Ascending aorta (tissue), 2 donors: ENCODE measurements at regions not wholly inside any gene's neighbourhood (a gene's known extent, or its start where the extent isn't known, plus 50 kb on each side); places are given as distances from the start of the nearest gene placed in this dataset.

Experiments
- DNase-seq, 2 donors: peaks; one replicate each; pipeline ENCODE4 v3.0.0-alpha.2; 2019; ENCODE audit warnings: low spot score in 2 of 2
- H3K27ac ChIP-seq, 2 donors: fragments of 200-600 bp; sonication (generic); one replicate each; pipeline ENCODE4 v1.5.1; 2016 to 2017; ENCODE audit warnings: mild to moderate bottlenecking in 1 of 2
- H3K27me3 ChIP-seq: fragments of 200-600 bp; sonication (generic); one replicate; pipeline ENCODE4 v1.5.1; 2017
- H3K36me3 ChIP-seq, 2 donors: fragments of 200-600 bp; sonication (generic); one replicate each; pipeline ENCODE4 v1.5.1; 2016
- H3K4me1 ChIP-seq, 2 donors: fragments of 200-600 bp; sonication (generic); one replicate each; pipeline ENCODE4 v1.5.1; 2016 to 2017; ENCODE audit warnings: mild to moderate bottlenecking in 1 of 2
- H3K4me3 ChIP-seq, 2 donors: fragments of 200-600 bp; sonication (generic); one replicate each; pipeline ENCODE4 v1.5.1; 2016 to 2017; ENCODE audit warnings: mild to moderate bottlenecking in 1 of 2
- H3K9me3 ChIP-seq, 2 donors: fragments of 200-600 bp; sonication (generic); one replicate each; pipeline ENCODE4 v1.5.1; 2016
- CTCF ChIP-seq, 3 experiments: fragments of 200-600 bp in 2 of 3; fragments of 450-650 bp in 1 of 3; sonication (generic) in 2 of 3; IDR thresholded peaks; one replicate each; pipeline ENCODE4 v1.5.1; 2016 to 2019; ENCODE audit warnings: antibody characterized with exemption in 3 of 3, mild to moderate bottlenecking in 1 of 3, moderate library complexity in 1 of 3
- intact Hi-C: fragments of 100-400 bp; cut with DNase I; formaldehyde crosslinking; loops from one replicate; pipeline ENCODE4 v1.15.1; 2023

GRCh38 chr10:61192042-61192441 is 248.1 kb upstream of the RHOBTB1 start:
- no peak overlapping the region for H3K27ac ChIP-seq
- H3K4me3 ChIP-seq = no peak overlapping the region
- H3K9me3 ChIP-seq = no peaks in the 10 kb centered on the region
- H3K36me3 ChIP-seq = no peaks in the 10 kb centered on the region
- intact Hi-C loops = loop anchor here (5.0 kb wide), 1 partner anchor 55 kb away; no protein-coding TSS in a partner anchor
- H3K27me3 ChIP-seq = no peaks in the 10 kb centered on the region
- no peak for DNase-seq
- peaks cover 0 to under 1% of the 10 kb centered on the region in 2 donors for H3K4me1 ChIP-seq
- no peak for TF ChIP-seq CTCF (IDR thresholded peaks at IDR 0.05)

GRCh38 chr10:61189912-61190311 is 245.9 kb upstream of the RHOBTB1 start:
- Histone ChIP-seq H3K4me3 (no peak overlapping the region), H3K27me3 (no peaks in the 10 kb centered on the region), H3K27ac (no peak overlapping the region), H3K9me3 (no peaks in the 10 kb centered on the region), H3K36me3 (no peaks in the 10 kb centered on the region), H3K4me1 (no peaks in the 10 kb centered on the region)
- intact Hi-C loops = loop anchor here (5.0 to 10.0 kb wide), 2 partner anchors 53 to 375 kb away; no protein-coding TSS in a partner anchor
- TF ChIP-seq CTCF (IDR thresholded peaks at IDR 0.05) = no peak
- no peak for DNase-seq

- no peak for DNase-seq
- Histone ChIP-seq H3K4me1 (no peaks in the 10 kb centered on the region), H3K27ac (no peak overlapping the region), H3K9me3 (no peaks in the 10 kb centered on the region), H3K36me3 (no peaks in the 10 kb centered on the region), H3K4me3 (no peak overlapping the region), H3K27me3 (no peaks in the 10 kb centered on the region)
- no peak for TF ChIP-seq CTCF (IDR thresholded peaks at IDR 0.05)
- intact Hi-C loops = loop anchor here (10.0 kb wide), 1 partner anchor 374 kb away; no protein-coding TSS in a partner anchor
Observed at GRCh38 chr10:61188691-61189090, 244.7 kb upstream of the RHOBTB1 start.

- Histone ChIP-seq H3K9me3 (no peaks in the 10 kb centered on the region), H3K4me3 (no peak overlapping the region), H3K27me3 (no peaks in the 10 kb centered on the region), H3K4me1 (no peaks in the 10 kb centered on the region), H3K36me3 (no peaks in the 10 kb centered on the region), H3K27ac (no peak overlapping the region)
- no peak for TF ChIP-seq CTCF (IDR thresholded peaks at IDR 0.05)
- DNase-seq = no peak
- intact Hi-C loops = loop anchor here (10.0 kb wide), 1 partner anchor 373 kb away; no protein-coding TSS in a partner anchor
Observed at GRCh38 chr10:61188101-61188500, 244.1 kb upstream of the RHOBTB1 start.

GRCh38 chr10:61187601-61188000 is 243.6 kb upstream of the RHOBTB1 start:
- intact Hi-C loops = loop anchor here (10.0 kb wide), 1 partner anchor 373 kb away; no protein-coding TSS in a partner anchor
- no peak overlapping the region for H3K4me3 ChIP-seq
- H3K4me1 ChIP-seq = no peaks in the 10 kb centered on the region
- TF ChIP-seq CTCF (IDR thresholded peaks at IDR 0.05) = no peak
- H3K27ac ChIP-seq = no peak overlapping the region
- H3K27me3 ChIP-seq = no peaks in the 10 kb centered on the region
- no peaks in the 10 kb centered on the region for H3K9me3 ChIP-seq
- no peak for DNase-seq
- no peaks in the 10 kb centered on the region for H3K36me3 ChIP-seq

- no peaks in the 10 kb centered on the region for H3K36me3 ChIP-seq
- no peaks in the 10 kb centered on the region for H3K27me3 ChIP-seq
- TF ChIP-seq CTCF (IDR thresholded peaks at IDR 0.05) = no peak
- intact Hi-C loops = loop anchor here (10.0 kb wide), 1 partner anchor 372 kb away; no protein-coding TSS in a partner anchor
- H3K4me1 ChIP-seq = no peaks in the 10 kb centered on the region
- H3K9me3 ChIP-seq = no peaks in the 10 kb centered on the region
- no peak for DNase-seq
- no peak overlapping the region for H3K4me3 ChIP-seq
- H3K27ac ChIP-seq = no peak overlapping the region
Observed at GRCh38 chr10:61186408-61186807, 242.4 kb upstream of the RHOBTB1 start.
